IPS-20b (cell line): ENCODE measurements at regions not wholly inside any gene's neighbourhood (a gene's known extent, or its start where the extent isn't known, plus 50 kb on each side); places are given as distances from the start of the nearest gene placed in this dataset.
"Not testable (repeated sequence)": the region's sequence is repeated elsewhere in the genome, so short reads cannot be mapped to it uniquely, and the experiment has no call there.

Experiments
- H3K27ac ChIP-seq: one replicate; pipeline ENCODE4 v1.5.1; 2013; ENCODE audit warnings: low read length
- H3K27me3 ChIP-seq: 2 replicates; pipeline ENCODE4 v1.6.1; 2013; ENCODE audit warnings: mild to moderate bottlenecking, low read length, inconsistent platforms; ENCODE audit not compliant: insufficient read depth
- H3K36me3 ChIP-seq: 2 replicates; pipeline ENCODE4 v1.6.1; 2013; ENCODE audit warnings: low read depth, mild to moderate bottlenecking, inconsistent platforms, low read length, moderate library complexity; ENCODE audit not compliant: insufficient read depth
- H3K4me1 ChIP-seq: 2 replicates; pipeline ENCODE4 v1.6.1; 2013; ENCODE audit warnings: mild to moderate bottlenecking, control low read depth, inconsistent platforms, low read length, moderate library complexity; ENCODE audit not compliant: insufficient read depth
- H3K4me3 ChIP-seq: 2 replicates; pipeline ENCODE4 v1.5.1; 2013; ENCODE audit warnings: mild to moderate bottlenecking, low read length, inconsistent platforms
- H3K9ac ChIP-seq: 2 replicates; pipeline ENCODE4 v1.6.1; 2013; ENCODE audit warnings: low read depth, mild to moderate bottlenecking, inconsistent platforms, low read length, moderate library complexity
- H3K9me3 ChIP-seq: 2 replicates; pipeline ENCODE4 v1.6.1; 2013; ENCODE audit warnings: mild to moderate bottlenecking, low read depth, low read length, inconsistent platforms; ENCODE audit not compliant: insufficient read depth

DNA sequence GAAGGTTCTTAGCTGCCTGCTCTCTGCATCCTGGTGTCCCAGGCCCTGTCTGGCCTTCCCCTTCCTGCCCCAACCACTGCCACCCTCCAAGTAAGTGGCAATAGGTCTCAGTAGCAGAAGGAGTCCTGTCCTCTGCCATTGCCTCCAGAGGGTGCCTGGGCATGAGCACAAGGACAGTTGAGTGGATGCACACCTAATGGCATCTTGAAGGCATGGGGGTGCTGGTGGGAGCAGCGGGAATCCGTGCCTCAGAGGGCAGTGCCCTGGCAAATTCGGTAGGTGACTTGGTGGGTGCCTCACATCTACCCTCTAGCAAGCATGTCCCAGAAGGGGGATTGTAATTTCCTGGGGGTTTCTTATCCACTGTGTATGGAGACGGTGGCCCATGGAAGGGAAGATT, 182.8 kb upstream of the POMZP3 start:
- H3K27ac ChIP-seq, H3K9ac ChIP-seq, H3K4me3 ChIP-seq, H3K27me3 ChIP-seq, H3K36me3 ChIP-seq, H3K4me1 ChIP-seq, H3K9me3 ChIP-seq: not testable (repeated sequence)

DNA sequence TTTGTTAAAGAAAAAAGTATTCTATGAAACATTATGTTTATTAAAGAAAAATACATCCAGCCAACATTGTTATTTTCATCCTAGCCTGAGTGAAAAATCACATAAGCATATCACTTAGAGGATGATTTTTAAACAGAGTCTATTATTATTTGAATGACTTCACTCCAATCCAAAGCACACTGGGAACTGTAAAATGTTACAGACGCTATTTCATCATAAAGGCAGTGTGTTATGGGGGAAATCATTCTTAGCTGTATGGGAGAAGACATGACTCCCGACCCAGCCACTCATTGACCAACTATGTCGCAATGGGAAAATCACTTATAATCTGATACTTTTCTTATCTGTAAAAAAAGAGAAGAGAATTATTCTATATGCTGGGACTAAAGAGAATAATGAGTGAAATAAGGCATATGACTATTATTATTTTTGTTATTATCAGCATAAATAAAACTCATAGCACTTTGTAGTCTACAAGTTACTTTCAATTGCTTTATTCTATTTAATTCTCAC, 180.6 kb upstream of the POMZP3 start:
- H3K4me3 ChIP-seq, H3K9me3 ChIP-seq, H3K9ac ChIP-seq, H3K36me3 ChIP-seq, H3K4me1 ChIP-seq, H3K27me3 ChIP-seq, H3K27ac ChIP-seq: not testable (repeated sequence)

DNA sequence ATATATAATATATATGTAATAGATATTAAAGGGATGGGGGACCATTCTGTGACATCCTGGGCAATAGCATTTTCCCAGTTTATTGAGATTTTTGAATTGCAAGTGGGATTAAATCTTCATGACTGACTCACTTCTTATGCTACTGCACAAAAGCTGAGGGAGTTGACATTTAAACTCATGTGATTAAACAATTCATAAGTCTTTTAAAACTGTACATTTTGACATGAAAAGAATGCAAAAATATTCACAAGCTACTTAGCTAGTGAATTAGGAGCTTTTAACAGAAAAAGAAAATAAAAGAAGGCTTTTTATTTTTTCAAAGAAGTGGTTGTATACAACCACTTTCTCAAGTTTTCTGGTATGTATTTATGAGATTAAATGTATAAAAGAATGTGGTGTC, 179.4 kb upstream of the POMZP3 start:
- H3K4me3 ChIP-seq, H3K36me3 ChIP-seq, H3K27me3 ChIP-seq, H3K9ac ChIP-seq, H3K27ac ChIP-seq, H3K9me3 ChIP-seq, H3K4me1 ChIP-seq: not testable (repeated sequence)

DNA sequence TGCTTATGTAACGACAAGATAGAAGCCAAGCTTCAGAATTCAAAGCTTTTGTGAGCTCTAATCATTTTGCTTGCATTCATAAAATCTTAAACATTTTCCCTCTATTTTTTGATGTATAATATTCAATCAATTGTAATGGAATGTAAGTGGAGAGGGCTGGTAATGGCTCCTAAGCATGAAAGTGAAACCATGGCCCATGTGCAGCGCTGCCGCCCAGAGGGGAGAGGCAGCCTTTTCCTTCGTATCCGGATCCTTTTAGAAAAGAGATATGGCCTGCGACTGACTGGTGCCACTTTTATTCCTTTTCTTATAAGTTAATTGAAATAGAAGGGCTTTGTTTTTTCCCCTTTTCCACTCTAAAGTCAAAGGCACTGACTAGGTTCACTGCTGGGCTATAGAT, 178.9 kb upstream of the POMZP3 start:
- H3K9me3 ChIP-seq, H3K27me3 ChIP-seq, H3K4me3 ChIP-seq, H3K9ac ChIP-seq, H3K27ac ChIP-seq, H3K36me3 ChIP-seq, H3K4me1 ChIP-seq: not testable (repeated sequence)

DNA sequence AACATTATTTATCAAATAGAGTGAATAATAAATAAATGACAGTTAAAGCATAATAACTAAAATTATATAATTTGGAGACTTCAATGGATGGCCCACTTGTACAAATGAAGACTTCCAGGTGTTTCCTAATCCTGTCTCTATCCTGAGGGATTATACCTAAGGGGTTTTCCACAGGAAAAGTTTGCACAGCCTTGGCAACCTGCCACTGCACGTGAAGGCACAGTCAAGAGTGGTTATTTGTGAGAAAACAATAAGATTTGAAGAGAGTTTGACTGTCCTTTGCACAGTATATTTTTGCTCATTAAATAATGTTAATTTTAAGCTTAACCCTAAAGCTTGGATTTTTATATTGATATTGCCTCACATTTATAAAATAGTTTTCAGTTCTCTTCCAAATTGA, 178.2 kb upstream of the POMZP3 start:
- H3K9me3 ChIP-seq, H3K36me3 ChIP-seq, H3K4me3 ChIP-seq, H3K27me3 ChIP-seq, H3K27ac ChIP-seq, H3K4me1 ChIP-seq, H3K9ac ChIP-seq: not testable (repeated sequence)

DNA sequence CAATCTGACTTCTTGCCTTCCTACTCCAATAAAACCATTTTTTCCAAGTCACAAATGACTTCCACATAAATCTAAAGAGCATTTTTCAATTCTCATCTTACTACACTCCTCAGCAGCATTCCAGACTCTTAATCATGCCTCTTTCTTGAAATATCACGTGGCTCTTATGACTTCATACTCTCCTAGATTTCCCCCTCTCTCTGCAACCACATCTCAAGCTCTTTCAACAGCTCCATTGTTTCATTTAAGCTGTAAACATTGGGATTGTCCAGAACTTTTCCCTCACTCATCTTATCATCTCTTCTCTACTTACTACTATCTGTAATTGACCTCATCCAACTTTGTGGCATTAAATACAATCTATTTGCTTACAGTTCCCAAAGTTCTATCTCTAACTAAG, 170.6 kb upstream of the POMZP3 start:
- H3K4me3 ChIP-seq, H3K4me1 ChIP-seq, H3K36me3 ChIP-seq, H3K9me3 ChIP-seq, H3K27me3 ChIP-seq, H3K27ac ChIP-seq, H3K9ac ChIP-seq: not testable (repeated sequence)

DNA sequence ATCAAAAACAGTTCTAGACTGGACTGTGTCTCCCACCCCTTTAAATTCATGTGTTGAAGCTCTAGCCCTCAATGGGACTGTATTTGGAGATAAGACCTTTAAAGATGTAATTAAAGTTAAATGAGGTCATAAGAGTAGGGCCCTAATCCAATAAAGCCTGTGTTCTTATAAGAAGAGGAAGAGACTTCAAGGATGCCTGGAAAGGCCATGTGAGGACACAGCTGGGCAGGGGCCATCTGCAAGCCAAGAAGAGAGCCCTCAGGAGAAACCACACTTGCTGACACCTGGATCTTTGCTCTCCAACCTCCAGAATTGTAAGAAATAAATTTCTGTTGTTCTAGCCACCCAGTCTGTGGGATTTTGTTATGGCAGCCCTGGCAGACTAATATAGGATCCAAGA, 153.6 kb upstream of the POMZP3 start:
- H3K27ac ChIP-seq, H3K36me3 ChIP-seq, H3K27me3 ChIP-seq, H3K9ac ChIP-seq, H3K9me3 ChIP-seq, H3K4me1 ChIP-seq, H3K4me3 ChIP-seq: not testable (repeated sequence)

DNA sequence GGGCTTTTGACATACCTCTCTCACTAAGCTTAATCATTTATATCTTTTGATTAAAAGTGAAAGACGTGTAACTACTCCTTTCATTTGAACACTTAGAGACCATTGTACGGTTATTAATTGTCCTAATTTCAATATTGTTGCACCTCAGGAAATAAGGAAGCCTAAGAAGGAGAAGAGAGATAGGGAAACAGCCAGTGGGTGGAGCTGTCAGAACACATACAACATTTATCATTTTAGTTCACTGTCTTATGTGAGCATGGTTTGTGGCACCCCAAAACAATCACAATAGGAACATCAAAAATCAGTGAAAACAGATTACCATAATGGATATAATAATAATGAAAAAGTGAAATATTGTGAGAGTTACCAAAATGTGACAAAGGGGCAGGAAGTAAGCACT, 147.2 kb upstream of the POMZP3 start:
- H3K27ac ChIP-seq, H3K4me3 ChIP-seq, H3K27me3 ChIP-seq, H3K4me1 ChIP-seq, H3K9ac ChIP-seq, H3K9me3 ChIP-seq, H3K36me3 ChIP-seq: not testable (repeated sequence)

DNA sequence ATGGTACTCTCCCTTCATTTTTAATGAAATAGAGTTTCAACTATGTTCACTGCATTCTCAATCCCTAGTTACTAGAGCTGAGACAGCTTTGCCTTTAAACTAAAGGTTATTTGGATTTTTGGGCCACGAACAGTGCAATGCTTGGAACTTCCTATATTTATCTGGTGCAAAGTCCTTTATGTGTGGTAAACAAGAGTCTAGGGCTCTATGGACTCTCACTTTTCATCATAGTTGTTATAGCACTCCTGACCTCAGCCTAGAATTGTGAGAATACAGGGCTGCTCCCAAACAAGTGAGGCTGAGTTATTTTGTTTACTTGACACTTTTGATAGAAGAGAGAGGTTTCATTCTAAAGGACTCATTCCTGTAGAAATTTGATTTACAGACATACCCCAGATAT, 144.9 kb upstream of the POMZP3 start:
- H3K9me3 ChIP-seq, H3K9ac ChIP-seq, H3K27me3 ChIP-seq, H3K4me3 ChIP-seq, H3K4me1 ChIP-seq, H3K27ac ChIP-seq, H3K36me3 ChIP-seq: not testable (repeated sequence)

DNA sequence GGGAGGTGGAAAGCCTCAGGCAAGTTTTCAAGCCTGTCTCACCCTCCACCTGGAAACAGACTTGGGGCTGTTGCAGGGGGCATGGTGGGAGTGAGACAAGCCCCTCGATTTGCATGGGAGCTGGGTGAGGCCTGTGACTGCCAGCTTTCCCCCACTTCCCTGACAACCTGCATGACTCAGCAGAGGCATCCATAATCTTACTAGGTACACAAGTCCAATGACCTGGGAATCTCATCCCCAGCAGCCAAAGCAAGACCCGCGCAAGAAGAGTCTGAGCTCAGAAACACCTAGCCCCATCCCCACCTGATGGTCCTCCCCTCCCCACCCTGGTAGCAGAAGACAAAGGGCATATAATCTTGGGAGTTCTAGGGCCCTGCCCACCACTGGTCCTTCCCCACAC, 136.9 kb upstream of the POMZP3 start:
- H3K27me3 ChIP-seq, H3K9me3 ChIP-seq, H3K4me3 ChIP-seq, H3K36me3 ChIP-seq, H3K4me1 ChIP-seq, H3K27ac ChIP-seq, H3K9ac ChIP-seq: not testable (repeated sequence)

DNA sequence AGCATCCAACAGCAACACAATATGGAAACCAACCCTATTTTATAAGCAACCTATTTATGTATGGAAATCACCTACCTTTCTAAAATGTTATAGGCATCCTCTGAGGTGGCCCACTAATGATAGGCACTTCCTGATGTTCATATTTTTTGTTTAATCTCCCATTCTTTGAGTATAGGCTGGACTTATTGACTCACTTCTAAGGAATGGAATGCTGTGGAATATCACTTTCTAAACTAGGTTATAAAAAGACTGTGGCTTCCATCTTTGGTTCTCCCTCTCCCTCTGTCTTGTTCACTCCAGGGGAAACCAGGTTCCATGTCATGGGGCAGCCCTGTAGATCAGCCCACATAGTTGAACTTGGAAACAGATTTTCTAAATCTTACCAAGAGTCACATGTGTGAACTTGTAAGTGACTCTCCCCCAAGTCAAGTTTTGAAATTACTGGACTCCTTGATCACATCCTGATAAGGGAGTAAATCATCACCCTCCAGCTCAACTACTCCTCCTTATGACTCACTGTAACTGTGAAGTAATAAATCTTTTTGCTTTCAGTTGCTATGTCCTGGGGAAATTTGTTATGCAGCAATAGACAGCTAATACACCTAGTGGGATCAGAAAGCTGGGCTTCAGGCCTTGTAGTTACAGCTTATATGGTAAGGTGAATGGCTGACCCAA, 133.6 kb upstream of the POMZP3 start:
- not testable (repeated sequence) for H3K4me3 ChIP-seq, H3K9me3 ChIP-seq, H3K4me1 ChIP-seq, H3K36me3 ChIP-seq, H3K9ac ChIP-seq, H3K27ac ChIP-seq, H3K27me3 ChIP-seq

DNA sequence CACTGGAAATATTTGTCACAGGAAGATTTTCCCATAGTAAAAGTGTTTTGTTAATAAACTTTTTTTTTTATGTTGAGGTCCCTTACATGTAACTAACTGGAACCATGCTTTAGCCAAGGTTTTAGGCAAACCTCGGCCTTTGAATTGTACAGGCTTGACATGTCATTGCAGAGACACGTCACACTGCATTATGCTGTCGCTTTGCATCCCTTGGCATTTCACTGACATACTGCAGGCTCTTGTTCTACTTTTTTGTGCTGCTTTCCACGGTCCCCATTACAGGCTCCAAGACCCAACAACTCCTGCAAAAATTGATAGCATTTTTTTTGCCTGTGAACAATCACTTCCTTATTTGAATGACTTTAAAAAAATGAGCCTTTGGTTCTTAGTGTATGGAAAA, 112.5 kb upstream of the POMZP3 start:
- H3K27ac ChIP-seq, H3K4me3 ChIP-seq, H3K9me3 ChIP-seq, H3K36me3 ChIP-seq, H3K9ac ChIP-seq, H3K27me3 ChIP-seq, H3K4me1 ChIP-seq: not testable (repeated sequence)

DNA sequence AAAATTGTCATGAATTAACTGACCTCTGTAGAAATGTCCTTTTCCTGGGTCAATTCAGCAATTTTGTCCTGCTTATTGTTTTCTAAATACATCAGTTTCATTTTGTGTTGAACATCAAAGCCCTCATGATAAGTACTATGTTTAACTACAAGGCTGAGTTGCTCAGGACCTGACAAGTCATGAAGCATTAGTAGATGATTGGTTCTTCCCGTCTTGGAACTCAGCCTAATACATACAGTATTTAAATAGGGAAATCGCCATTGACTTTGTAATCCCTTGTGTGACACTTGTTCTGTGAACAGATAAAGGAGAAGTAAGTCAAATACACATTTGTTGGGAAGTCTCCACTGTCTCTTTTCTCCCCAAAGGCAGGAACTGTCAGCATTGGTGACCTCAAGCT, 109.6 kb upstream of the POMZP3 start:
- H3K27ac ChIP-seq, H3K4me3 ChIP-seq, H3K9me3 ChIP-seq, H3K27me3 ChIP-seq, H3K9ac ChIP-seq, H3K36me3 ChIP-seq, H3K4me1 ChIP-seq: not testable (repeated sequence)
